PFSK-1 (cell line): ENCODE measurements at regions not wholly inside any gene's neighbourhood (a gene's known extent, or its start where the extent isn't known, plus 50 kb on each side); places are given as distances from the start of the nearest gene placed in this dataset.

Experiments used
- FOXP2 ChIP-seq: optimal IDR thresholded peaks from 2 replicates; pipeline ENCODE3; 2011; ENCODE audit warnings: borderline replicate concordance, control low read depth, inconsistent platforms; ENCODE audit not compliant: insufficient read depth; ENCODE audit errors: extremely low read length, extremely low read depth
- POLR2AphosphoS5 ChIP-seq: IDR thresholded peaks from 2 replicates; pipeline ENCODE4 v1.6.1; 2012; ENCODE audit warnings: low read depth, mild to moderate bottlenecking, control low read depth, low read length, moderate library complexity
- REST ChIP-seq, 2 experiments: IDR thresholded peaks; 2 replicates each; pipeline versions ENCODE4 v1.6.1 to v1.8.0; 2011 to 2012; ENCODE audit warnings: low read depth in 2 of 2, low read length in 2 of 2, control low read depth in 1 of 2, inconsistent platforms in 1 of 2, mild to moderate bottlenecking in 1 of 2, moderate library complexity in 1 of 2; ENCODE audit not compliant: insufficient read depth in 1 of 2
- SIN3A ChIP-seq: IDR thresholded peaks from 2 replicates; pipeline ENCODE4 v1.6.1; 2012; ENCODE audit warnings: mild to moderate bottlenecking, low read length, moderate library complexity, borderline replicate concordance; ENCODE audit not compliant: insufficient read depth
- TAF1 ChIP-seq: IDR thresholded peaks from 2 replicates; pipeline ENCODE4 v1.6.1; 2012; ENCODE audit warnings: low read length, control low read depth, borderline replicate concordance; ENCODE audit not compliant: insufficient read depth

- TF ChIP-seq SIN3A: no peak
- no peak for TF ChIP-seq FOXP2
- TF ChIP-seq POLR2AphosphoS5: no peak
- TF ChIP-seq TAF1: no peak
- no peak for TF ChIP-seq REST (IDR thresholded peaks at IDR 0.05; ENCODE audit: insufficient read depth in 1 of 2, low read depth in 2 of 2, low read length in 2 of 2)
Measured at GRCh38 chr16:85971902-85972638, 73.1 kb downstream of the IRF8 start.

DNA sequence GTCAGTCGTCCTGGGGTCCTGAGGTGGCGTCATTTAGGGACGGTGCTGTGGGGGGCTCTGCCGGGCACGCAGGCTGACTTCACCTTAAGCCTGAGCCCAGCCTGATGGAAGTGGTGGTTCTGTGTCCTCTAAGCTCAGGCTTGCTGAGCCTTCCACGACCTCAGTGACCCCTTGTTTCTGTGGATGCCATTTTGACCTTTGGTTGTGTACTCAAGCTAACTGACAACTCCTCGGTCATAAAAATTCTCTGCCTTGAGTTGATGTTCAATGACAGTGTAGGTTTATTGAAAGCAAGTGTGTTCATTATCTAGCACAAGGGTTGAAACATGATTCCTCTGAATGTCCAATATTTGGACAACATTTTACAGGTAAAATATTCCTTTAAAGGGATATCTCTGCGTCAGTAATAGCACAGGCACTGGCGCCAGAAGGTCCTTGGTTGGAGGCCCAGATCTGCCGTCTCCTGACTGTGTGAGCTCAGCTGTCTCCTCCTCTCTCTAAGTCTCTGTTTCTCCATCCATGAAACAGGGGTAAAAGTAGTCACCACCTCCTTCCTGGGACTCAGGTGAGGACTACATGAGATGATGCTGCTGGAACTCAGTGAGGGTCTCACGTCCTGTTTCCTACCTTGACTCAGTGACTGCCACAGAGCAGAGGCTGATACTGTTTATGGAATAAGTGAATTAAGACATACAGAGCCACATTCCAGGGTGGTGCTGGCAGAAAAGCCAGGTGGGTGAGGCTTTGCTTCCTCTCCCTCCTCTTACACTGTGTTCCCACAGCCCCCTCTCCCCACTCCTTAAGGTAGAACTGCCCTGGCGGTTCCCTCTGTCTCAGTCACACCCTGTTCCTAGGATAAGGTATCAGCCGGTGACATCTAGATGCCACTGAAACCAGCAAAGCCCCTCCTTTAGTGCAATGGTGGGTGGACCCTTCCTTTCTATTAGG lies 75.7 kb downstream of the IRF8 start:
- TF ChIP-seq SIN3A: no peak
- TF ChIP-seq POLR2AphosphoS5: no peak
- no peak for TF ChIP-seq REST (IDR thresholded peaks at IDR 0.05; ENCODE audit: insufficient read depth in 1 of 2, low read depth in 2 of 2, low read length in 2 of 2)
- TF ChIP-seq FOXP2: no peak
- TF ChIP-seq TAF1: no peak

DNA sequence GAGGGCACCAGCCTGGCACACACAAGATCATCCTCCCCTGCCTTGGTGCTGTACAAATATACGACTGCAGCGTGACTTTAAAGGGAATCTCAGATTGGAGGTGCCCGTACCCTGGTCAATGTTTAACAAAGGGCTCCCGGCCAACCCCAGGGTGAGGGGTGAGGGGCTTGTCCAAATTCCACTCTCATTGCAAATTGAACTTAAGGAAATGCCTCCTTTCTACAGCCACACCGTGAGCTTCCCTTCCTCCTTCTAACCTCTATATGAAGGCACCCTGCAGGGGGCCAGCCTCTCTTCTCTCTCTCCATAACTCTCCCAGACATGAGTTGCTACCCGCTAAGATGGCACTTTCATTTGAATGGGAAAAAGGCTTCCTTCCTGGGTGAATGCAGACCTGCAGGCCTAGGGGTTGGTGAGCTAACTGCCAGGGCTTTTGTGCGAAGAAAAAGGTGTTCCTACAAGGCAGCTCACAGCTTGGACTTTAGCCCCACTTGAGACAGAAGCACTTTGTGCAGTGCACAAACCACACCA lies 76.6 kb downstream of the IRF8 start:
- no peak for TF ChIP-seq REST (IDR thresholded peaks at IDR 0.05; ENCODE audit: insufficient read depth in 1 of 2, low read depth in 2 of 2, low read length in 2 of 2)
- TF ChIP-seq POLR2AphosphoS5: no peak
- no peak for TF ChIP-seq SIN3A
- TF ChIP-seq TAF1: no peak
- no peak for TF ChIP-seq FOXP2

DNA sequence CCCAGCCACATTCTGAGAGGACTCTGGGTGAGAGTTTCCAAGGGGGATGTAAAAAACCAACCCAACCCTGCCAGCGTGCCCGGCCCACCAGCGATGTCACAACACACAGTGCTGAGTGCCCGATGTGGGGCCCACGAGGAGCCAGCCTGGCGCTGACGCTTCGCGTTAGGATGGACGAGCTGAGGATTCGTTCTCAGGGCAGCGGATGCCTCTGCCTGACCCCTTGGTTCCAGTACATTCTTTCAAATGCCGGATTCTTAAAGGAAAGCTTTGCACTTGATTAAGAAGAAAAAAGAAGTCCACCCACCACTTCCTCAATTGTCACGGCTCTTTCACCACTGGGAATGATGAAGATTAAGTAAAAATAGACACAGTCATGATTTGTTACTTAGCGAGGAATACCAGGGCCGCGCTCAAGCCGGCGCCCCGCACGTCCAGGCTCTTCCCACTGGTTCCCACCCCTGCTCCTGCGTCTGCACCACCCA lies 79.4 kb downstream of the IRF8 start:
- TF ChIP-seq FOXP2 (no peak), TAF1 (no peak)

DNA sequence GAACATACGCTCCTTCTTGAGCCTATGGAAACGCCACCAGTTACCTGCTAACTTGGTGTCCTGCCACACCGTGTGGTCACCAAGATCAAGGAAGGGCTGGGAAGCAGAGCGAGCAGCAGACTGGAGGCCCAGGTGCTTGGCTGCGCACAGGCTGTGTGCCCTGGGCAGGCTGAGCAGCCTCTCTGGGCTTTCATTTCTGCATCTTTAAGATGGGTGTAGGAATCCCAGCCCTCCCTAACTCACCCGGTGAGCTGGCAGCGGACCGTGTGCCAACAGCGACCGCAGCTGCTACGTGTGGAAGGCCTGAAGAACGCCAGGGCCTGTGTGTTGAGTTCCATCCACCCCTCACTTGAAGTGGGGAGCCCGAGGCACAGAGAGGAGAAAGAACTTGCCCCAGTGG lies 80.0 kb downstream of the IRF8 start:
- TF ChIP-seq REST (IDR thresholded peaks at IDR 0.05; ENCODE audit: insufficient read depth in 1 of 2, low read depth in 2 of 2, low read length in 2 of 2): no peak
- no peak for TF ChIP-seq SIN3A
- TF ChIP-seq POLR2AphosphoS5: no peak
- TF ChIP-seq FOXP2: no peak
- TF ChIP-seq TAF1: no peak
